GM12864 (cell line): ENCODE measurements at regions not wholly inside any gene's neighbourhood (a gene's known extent, or its start where the extent isn't known, plus 50 kb on each side); places are given as distances from the start of the nearest gene placed in this dataset.

Source experiments
- DNase-seq: peaks from one replicate; pipeline ENCODE4 v3.0.0-alpha.2; 2011; ENCODE audit warnings: low read depth
- H3K4me3 ChIP-seq: 2 replicates; pipeline ENCODE4 v1.5.1; 2011; ENCODE audit warnings: mild to moderate bottlenecking, low read depth, low read length, control low read depth
- TF ChIP-seq, protein P1 (sequence below): IDR thresholded peaks from 2 replicates; pipeline ENCODE4 v1.5.1; 2011; ENCODE audit warnings: low read depth, mild to moderate bottlenecking, moderate library complexity, low read length, control low read depth, inconsistent platforms; ENCODE audit errors: missing control alignments

DNA sequence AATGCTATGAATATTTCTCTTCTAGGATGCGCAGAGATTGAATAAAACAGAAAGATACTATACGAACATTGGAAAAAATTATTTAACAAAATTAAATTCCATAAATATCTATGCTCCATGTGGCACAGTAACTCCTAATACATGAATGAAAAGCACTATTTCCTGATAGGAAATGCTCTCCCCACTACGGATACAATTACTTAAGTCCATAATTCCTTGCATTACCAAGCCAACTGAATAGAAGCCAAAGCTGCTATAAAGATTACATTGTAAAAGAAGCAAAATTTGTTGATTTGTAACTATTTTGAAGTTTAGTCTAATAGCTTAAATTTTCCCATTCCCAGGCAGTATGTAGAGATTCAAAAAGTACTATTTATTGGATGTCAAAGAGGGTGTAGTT is 61.8 kb upstream of the SNX2 start:
- TF ChIP-seq, protein P1, sequence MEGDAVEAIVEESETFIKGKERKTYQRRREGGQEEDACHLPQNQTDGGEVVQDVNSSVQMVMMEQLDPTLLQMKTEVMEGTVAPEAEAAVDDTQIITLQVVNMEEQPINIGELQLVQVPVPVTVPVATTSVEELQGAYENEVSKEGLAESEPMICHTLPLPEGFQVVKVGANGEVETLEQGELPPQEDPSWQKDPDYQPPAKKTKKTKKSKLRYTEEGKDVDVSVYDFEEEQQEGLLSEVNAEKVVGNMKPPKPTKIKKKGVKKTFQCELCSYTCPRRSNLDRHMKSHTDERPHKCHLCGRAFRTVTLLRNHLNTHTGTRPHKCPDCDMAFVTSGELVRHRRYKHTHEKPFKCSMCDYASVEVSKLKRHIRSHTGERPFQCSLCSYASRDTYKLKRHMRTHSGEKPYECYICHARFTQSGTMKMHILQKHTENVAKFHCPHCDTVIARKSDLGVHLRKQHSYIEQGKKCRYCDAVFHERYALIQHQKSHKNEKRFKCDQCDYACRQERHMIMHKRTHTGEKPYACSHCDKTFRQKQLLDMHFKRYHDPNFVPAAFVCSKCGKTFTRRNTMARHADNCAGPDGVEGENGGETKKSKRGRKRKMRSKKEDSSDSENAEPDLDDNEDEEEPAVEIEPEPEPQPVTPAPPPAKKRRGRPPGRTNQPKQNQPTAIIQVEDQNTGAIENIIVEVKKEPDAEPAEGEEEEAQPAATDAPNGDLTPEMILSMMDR, result no peak
- no peak for DNase-seq
- H3K4me3 ChIP-seq, result no peak overlapping the region

DNA sequence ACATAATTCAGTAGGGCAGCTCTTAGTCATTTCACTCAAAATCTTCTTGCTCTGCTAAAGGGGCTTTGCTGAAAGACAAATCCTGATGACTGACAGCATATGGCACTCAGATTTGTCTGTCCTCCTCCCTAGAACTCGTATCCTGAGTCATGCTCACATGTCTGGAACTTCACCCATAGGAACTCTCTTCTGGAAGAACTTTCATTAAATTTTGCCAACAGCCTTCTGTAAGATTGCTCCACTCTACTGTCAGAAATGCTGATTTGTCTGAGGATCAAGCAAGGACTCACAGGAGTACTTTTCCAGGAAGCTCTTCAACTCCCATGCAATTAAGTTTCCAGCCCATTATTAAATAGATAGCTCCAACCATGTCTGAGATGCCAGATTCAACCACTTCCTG is 59.8 kb upstream of the SNX2 start:
- no peak for DNase-seq
- TF ChIP-seq, protein P1, result no peak
- H3K4me3 ChIP-seq, result no peak overlapping the region

- TF ChIP-seq, protein P1, result no peak
- no peak for DNase-seq
- no peak overlapping the region for H3K4me3 ChIP-seq
These were observed 56.3 kb upstream of the SNX2 start for GRCh38 chr5:122718611-122719010.

- TF ChIP-seq, protein P1, result no peak
- DNase-seq, result no peak
- H3K4me3 ChIP-seq, result no peak overlapping the region
These were observed 54.7 kb upstream of the SNX2 start for GRCh38 chr5:122719991-122720746.

GRCh38 chr5:122721127-122721526 is 53.8 kb upstream of the SNX2 start:
- TF ChIP-seq, protein P1, result no peak
- no peak for DNase-seq
- no peak overlapping the region for H3K4me3 ChIP-seq

DNA sequence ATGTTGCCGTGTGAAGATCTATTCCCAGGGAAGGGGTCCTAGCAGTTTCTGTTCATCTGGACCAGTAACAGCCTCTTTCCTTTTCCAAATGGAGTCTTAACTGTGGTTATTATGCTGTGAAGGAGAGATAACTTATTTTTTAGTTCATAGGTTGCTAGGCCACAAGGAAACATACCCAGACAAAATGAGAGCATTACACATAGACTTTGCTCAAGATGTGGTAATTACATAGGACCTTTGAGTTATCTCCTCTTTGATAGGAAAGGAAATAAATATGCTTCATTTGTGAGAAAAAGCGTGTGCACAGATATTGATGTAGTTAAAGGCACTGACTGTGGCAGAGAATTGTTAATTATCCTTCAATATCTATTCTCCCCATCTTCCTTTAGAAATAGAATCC is 52.5 kb upstream of the SNX2 start:
- H3K4me3 ChIP-seq, result no peak overlapping the region
- TF ChIP-seq, protein P1, result no peak
- DNase-seq, result no peak

- H3K4me3 ChIP-seq, result no peak overlapping the region
These were observed 51.1 kb upstream of the SNX2 start for GRCh38 chr5:122723606-122724352.

More at GRCh38 chr5:122723606-122724352, 51.1 kb upstream of the SNX2 start:
- TF ChIP-seq, protein P1, result no peak
- peak; percentile 47 for DNase-seq
